T-helper 1 cell treated with Interleukin-12 subunit alpha and Interleukin-12 subunit beta and Interleukin-4 antibody, amounts not matched to agents 30 μg/mL and 1 μg/mL, for 36 hours (primary cell): ENCODE measurements at regions not wholly inside any gene's neighbourhood (a gene's known extent, or its start where the extent isn't known, plus 50 kb on each side); places are given as distances from the start of the nearest gene placed in this dataset.

Experiments used
- H3K27ac Mint-ChIP-seq: one replicate; pipeline ENCODE4 v1.8.0; 2021; ENCODE audit warnings: mild to moderate bottlenecking, mixed read lengths
- H3K27me3 Mint-ChIP-seq: one replicate; pipeline ENCODE4 v1.8.0; 2021; ENCODE audit warnings: low read depth, mixed read lengths
- H3K36me3 Mint-ChIP-seq: one replicate; pipeline ENCODE4 v1.8.0; 2021; ENCODE audit warnings: low read depth, mixed read lengths
- H3K4me1 Mint-ChIP-seq: one replicate; pipeline ENCODE4 v1.8.0; 2021; ENCODE audit warnings: low read depth, mixed read lengths
- H3K4me3 Mint-ChIP-seq: one replicate; pipeline ENCODE4 v1.8.0; 2021; ENCODE audit warnings: mild to moderate bottlenecking, moderate library complexity, mixed read lengths
- H3K9me3 Mint-ChIP-seq: one replicate; pipeline ENCODE4 v1.8.0; 2021; ENCODE audit warnings: mixed read lengths

DNA sequence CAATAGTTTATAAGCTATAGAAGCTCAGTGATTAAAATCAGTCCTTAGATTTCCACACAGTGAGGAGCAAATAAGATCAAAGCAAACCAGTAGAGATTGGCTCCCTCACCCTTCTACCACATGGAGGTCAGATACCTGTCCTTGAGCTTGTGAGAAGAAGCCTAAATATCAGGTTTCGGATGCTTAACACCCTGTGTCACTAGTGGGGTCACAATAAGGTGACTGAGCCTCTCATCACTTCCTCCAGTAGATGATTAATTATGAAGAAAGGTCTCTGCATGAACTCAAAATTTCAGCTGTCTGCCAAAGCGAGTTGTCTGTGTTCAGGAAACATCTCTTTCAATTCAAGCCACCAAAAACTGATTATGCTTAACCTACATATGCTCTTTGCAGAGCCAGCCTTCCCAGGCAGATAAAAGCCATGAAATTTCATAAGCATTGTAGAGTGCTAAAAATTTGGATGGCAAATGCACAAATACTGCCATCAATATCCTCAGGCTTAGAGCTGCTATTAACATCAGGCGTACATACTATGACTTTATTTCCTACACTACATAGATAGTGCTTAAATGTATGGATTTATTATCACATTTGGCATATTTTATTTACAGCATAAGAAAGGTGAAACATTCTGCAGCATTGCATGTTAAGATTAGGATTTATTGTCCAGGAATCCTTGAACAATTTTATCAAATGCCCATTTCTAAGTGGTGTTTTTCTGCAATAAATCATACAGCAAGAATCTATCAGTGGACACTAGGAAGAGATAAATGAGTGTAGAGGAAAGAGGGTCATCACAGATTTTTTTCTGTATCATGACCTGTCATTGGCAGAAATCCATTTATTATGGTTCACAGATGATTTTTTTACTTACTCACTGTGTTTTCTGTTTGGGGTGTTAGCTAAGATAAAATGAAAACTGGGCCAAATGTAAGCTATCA lies 285.1 kb upstream of the SP8 start:
- Mint-ChIP-seq H3K36me3 (no peaks in the 10 kb centered on the region), H3K4me1 (no peaks in the 10 kb centered on the region), H3K27ac (no peak overlapping the region), H3K4me3 (no peak overlapping the region), H3K9me3 (no peaks in the 10 kb centered on the region), H3K27me3 (no peaks in the 10 kb centered on the region)

DNA sequence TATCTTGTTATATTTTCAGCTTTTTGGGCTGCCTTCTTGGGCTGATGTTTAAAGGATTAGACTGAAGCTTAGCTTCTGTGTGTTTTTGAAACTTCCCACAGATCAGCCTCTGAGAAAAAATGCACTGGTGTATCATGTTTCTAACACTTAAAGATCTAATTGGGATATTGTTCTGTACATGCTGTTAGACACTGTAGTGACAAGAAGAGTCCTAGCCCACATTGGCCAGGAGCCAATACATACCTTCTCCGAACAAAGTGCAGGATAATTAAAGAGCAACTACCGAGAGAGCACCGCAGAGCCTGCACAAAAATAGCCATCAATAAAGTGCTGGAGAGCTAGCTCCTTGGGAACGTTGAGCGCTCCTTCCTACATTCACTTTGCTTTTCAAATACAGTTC lies 289.4 kb upstream of the SP8 start:
- Mint-ChIP-seq H3K9me3 (no peaks in the 10 kb centered on the region), H3K4me1 (no peaks in the 10 kb centered on the region), H3K27me3 (peaks cover 4% of the 10 kb centered on the region), H3K27ac (no peak overlapping the region), H3K36me3 (no peaks in the 10 kb centered on the region), H3K4me3 (no peak overlapping the region)

DNA sequence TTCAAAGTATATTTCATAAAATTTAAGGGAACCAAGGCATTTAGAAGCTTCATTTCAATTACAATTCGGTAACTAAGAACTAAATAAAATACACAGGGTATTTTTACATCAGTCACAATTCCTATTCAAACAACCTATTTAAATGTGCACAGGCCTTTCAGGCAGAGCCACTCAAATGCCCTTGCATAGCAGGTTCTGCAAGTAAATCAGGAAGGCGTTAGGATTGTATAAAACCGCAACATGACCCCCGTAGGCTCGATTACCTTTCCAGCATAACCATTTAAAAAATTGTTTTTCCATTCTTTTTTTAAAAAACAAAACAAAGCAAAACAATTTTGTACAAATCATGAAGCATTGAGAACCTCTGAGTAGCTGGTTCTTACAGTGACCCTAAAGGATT lies 289.9 kb upstream of the SP8 start:
- no peaks in the 10 kb centered on the region for H3K4me1 Mint-ChIP-seq
- H3K27ac Mint-ChIP-seq, result no peak overlapping the region
- H3K4me3 Mint-ChIP-seq, result no peak overlapping the region
- H3K36me3 Mint-ChIP-seq, result no peaks in the 10 kb centered on the region
- H3K9me3 Mint-ChIP-seq, result no peaks in the 10 kb centered on the region
- H3K27me3 Mint-ChIP-seq, result peaks cover 4% of the 10 kb centered on the region

GRCh38 chr7:21077602-21078001 lies 290.9 kb upstream of the SP8 start:
- peaks cover 4% of the 10 kb centered on the region for H3K27me3 Mint-ChIP-seq
- H3K36me3 Mint-ChIP-seq, result no peaks in the 10 kb centered on the region
- H3K27ac Mint-ChIP-seq, result no peak overlapping the region
- H3K4me3 Mint-ChIP-seq, result no peak overlapping the region
- H3K9me3 Mint-ChIP-seq, result no peaks in the 10 kb centered on the region
- no peaks in the 10 kb centered on the region for H3K4me1 Mint-ChIP-seq

- Mint-ChIP-seq H3K9me3 (no peaks in the 10 kb centered on the region), H3K4me1 (no peaks in the 10 kb centered on the region), H3K4me3 (no peak overlapping the region), H3K27ac (no peak overlapping the region), H3K27me3 (peaks cover 4% of the 10 kb centered on the region), H3K36me3 (no peaks in the 10 kb centered on the region)
Observed at GRCh38 chr7:21084286-21084685, 297.6 kb upstream of the SP8 start.

DNA sequence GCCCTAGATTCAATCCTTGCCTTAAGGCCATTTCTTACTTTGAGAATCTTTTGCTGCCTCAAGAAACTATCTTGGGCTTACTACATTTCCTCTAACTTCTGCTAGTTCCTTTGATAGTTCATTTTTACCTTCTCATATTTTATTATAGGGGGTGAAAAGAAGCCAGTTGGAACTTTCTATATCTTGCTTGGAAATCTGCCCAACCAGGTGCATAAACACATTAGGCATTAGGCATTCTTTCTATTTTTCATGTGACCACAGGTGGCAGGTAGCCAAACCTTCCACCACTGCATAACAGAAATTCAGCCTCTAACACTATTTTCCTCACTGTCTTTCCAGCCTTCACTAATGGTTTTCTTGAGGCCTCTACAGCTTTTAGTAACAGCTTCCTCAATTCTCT lies 300.0 kb upstream of the SP8 start:
- no peak overlapping the region for H3K4me3 Mint-ChIP-seq
- H3K36me3 Mint-ChIP-seq, result no peaks in the 10 kb centered on the region
- no peaks in the 10 kb centered on the region for H3K4me1 Mint-ChIP-seq
- H3K27ac Mint-ChIP-seq, result no peak overlapping the region
- no peaks in the 10 kb centered on the region for H3K27me3 Mint-ChIP-seq
- H3K9me3 Mint-ChIP-seq, result no peaks in the 10 kb centered on the region

DNA sequence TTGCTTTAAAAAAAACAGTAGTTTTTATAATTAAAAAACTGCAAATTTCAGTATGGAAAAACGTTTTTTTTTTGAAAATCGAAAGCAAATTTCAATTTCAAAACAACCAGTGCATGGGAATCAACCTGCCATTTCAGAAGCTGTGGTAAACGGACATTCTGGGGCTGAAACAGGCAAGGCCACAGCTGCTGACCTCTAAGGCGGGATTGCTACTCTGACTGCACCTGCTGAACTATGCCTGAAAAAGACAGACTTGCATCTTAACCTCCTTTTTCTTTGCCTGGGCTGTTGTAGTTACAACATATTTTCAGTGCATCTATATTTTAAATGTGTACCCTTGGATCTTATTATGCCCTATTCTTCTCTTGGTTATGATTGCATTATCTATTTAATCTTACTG lies 303.0 kb upstream of the SP8 start:
- Mint-ChIP-seq H3K27ac (no peak overlapping the region), H3K4me3 (no peak overlapping the region), H3K9me3 (no peaks in the 10 kb centered on the region), H3K27me3 (no peaks in the 10 kb centered on the region), H3K4me1 (no peaks in the 10 kb centered on the region), H3K36me3 (no peaks in the 10 kb centered on the region)

DNA sequence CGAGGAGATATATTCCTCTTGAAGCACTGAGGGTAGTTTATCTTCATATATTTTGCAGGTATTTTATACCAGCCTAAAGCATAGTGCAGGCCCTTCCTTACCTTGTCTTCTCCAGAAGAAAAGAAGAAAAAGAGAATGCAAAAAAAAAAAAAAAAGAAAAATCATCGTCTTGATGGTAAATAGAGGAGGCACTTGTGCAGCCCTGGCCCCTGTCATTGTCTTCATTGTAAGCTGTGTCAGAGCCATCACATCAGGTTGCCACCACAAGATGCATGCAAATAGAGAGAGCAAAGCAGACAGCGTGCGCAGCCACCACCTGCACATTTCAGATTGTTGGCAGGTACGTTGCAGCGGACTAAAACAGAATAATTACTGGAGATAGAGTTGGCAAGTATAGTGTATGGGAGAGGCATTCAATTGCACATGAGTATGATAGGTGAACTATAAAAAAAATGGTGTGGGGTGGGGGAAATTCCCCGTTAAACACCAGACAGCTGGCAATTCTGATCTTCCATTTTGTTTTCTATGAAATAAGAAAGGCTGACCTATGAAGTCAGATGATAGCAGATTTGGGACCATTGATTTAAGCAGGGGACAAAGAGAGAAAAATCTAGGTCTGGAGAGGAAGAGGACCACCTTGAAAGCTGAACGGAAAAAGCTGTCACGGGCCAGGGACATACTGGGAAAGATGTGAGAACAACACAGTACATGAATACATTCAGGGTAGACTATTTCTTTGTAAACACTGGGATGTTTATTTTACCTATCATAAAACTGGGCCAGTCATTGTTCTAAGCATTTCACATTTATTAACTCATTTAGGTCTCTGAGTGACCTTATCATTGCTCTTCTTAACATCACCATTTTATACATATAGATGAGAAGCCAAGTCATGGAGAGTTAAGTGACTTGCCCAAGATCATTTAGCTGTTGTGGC lies 306.3 kb upstream of the SP8 start:
- no peak overlapping the region for H3K27ac Mint-ChIP-seq
- H3K27me3 Mint-ChIP-seq, result no peaks in the 10 kb centered on the region
- H3K36me3 Mint-ChIP-seq, result no peaks in the 10 kb centered on the region
- H3K9me3 Mint-ChIP-seq, result no peaks in the 10 kb centered on the region
- H3K4me3 Mint-ChIP-seq, result no peak overlapping the region
- no peaks in the 10 kb centered on the region for H3K4me1 Mint-ChIP-seq

- no peaks in the 10 kb centered on the region for H3K4me1 Mint-ChIP-seq
- no peaks in the 10 kb centered on the region for H3K27me3 Mint-ChIP-seq
- H3K4me3 Mint-ChIP-seq, result no peak overlapping the region
- no peaks in the 10 kb centered on the region for H3K36me3 Mint-ChIP-seq
- H3K27ac Mint-ChIP-seq, result no peak overlapping the region
- no peaks in the 10 kb centered on the region for H3K9me3 Mint-ChIP-seq
Observed at GRCh38 chr7:21094589-21094988, 307.9 kb upstream of the SP8 start.

- Mint-ChIP-seq H3K9me3 (no peaks in the 10 kb centered on the region), H3K27me3 (peaks cover 4% of the 10 kb centered on the region), H3K27ac (no peak overlapping the region), H3K4me1 (no peaks in the 10 kb centered on the region), H3K36me3 (no peaks in the 10 kb centered on the region), H3K4me3 (no peak overlapping the region)
Observed at GRCh38 chr7:21099432-21099831, 312.7 kb upstream of the SP8 start.

DNA sequence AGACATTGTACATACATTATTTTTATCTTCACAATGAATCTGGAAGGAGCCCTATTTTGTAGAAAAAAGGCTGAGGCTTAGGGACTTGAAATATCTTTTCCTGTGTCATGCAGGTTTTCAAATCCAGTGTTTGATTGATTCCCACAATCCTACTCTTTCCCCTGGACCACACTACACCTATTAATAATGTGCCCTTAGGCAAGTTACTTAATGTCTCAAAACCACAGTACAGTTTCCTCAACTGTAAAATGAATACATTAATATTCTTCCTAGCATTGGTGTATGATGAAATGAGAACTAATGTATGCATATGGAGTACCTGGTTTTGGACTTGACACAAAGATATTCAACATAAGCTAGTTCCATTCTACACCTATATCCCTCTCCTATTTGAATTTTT lies 313.3 kb upstream of the SP8 start:
- no peak overlapping the region for H3K4me3 Mint-ChIP-seq
- no peak overlapping the region for H3K27ac Mint-ChIP-seq
- H3K9me3 Mint-ChIP-seq, result no peaks in the 10 kb centered on the region
- H3K36me3 Mint-ChIP-seq, result no peaks in the 10 kb centered on the region
- peaks cover 4% of the 10 kb centered on the region for H3K27me3 Mint-ChIP-seq
- no peaks in the 10 kb centered on the region for H3K4me1 Mint-ChIP-seq

DNA sequence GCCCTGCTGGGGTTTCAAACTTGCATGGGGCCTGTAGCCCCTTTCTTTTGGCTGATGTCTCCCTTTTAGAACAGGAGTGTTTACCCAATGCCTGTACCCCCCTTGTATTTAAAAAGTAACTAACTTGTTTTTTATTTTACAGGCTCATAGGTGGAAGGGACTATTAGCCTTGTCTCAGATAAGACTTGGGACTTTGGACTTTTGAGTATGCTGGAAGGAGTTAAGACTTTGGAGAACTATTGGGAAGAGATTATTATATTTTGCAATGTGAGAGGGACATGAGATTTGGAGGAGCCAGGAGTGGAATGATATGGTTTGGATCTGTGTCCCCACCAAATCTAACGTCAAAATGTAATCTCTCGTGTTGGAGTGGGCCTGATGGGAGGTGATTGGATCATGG lies 314.9 kb upstream of the SP8 start:
- Mint-ChIP-seq H3K9me3 (no peaks in the 10 kb centered on the region), H3K4me1 (no peaks in the 10 kb centered on the region), H3K4me3 (no peak overlapping the region), H3K27me3 (peaks cover 4% of the 10 kb centered on the region), H3K36me3 (no peaks in the 10 kb centered on the region), H3K27ac (no peak overlapping the region)

- Mint-ChIP-seq H3K4me3 (no peak overlapping the region), H3K4me1 (no peaks in the 10 kb centered on the region), H3K27ac (no peak overlapping the region), H3K27me3 (peaks cover 4% of the 10 kb centered on the region), H3K36me3 (no peaks in the 10 kb centered on the region), H3K9me3 (no peaks in the 10 kb centered on the region)
Observed at GRCh38 chr7:21103426-21104123, 316.9 kb upstream of the SP8 start.

- no peak overlapping the region for H3K27ac Mint-ChIP-seq
- H3K36me3 Mint-ChIP-seq, result no peaks in the 10 kb centered on the region
- H3K4me3 Mint-ChIP-seq, result no peak overlapping the region
- H3K9me3 Mint-ChIP-seq, result no peaks in the 10 kb centered on the region
- H3K27me3 Mint-ChIP-seq, result peaks cover 4% of the 10 kb centered on the region
- H3K4me1 Mint-ChIP-seq, result no peaks in the 10 kb centered on the region
Observed at GRCh38 chr7:21104124-21104500, 317.4 kb upstream of the SP8 start.
